WI38 (cell line): ENCODE measurements at regions not wholly inside any gene's neighbourhood (a gene's known extent, or its start where the extent isn't known, plus 50 kb on each side); places are given as distances from the start of the nearest gene placed in this dataset.

Source experiments
- H3K4me3 ChIP-seq: 2 replicates; pipeline ENCODE4 v1.5.1; 2011; ENCODE audit warnings: low read depth, mild to moderate bottlenecking, control low read depth, low read length
- TF ChIP-seq, protein P1 (sequence below): IDR thresholded peaks from 2 replicates; pipeline ENCODE4 v1.5.1; 2012; ENCODE audit warnings: low read depth, mild to moderate bottlenecking, control low read depth, low read length

DNA sequence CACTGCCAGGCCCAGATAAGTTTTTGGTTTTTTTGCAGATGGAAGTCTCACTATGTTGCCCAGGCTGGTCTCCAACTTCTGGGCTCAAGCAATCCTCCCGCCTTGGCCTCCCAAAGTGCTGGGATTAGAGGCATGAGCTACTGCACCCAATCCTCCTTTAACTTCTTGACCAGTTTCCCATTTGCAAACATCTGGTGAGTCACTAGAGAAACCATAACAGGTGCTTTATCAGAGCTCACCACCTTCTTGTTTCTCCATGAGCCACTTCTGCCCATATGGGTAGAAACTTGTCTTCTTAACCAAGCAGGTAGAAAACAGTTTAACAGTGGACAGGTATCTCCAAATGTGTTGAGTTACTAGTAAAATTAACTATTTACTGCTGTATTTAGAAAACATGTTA is 128.4 kb upstream of the AP1S2 start:
- TF ChIP-seq, protein P1, sequence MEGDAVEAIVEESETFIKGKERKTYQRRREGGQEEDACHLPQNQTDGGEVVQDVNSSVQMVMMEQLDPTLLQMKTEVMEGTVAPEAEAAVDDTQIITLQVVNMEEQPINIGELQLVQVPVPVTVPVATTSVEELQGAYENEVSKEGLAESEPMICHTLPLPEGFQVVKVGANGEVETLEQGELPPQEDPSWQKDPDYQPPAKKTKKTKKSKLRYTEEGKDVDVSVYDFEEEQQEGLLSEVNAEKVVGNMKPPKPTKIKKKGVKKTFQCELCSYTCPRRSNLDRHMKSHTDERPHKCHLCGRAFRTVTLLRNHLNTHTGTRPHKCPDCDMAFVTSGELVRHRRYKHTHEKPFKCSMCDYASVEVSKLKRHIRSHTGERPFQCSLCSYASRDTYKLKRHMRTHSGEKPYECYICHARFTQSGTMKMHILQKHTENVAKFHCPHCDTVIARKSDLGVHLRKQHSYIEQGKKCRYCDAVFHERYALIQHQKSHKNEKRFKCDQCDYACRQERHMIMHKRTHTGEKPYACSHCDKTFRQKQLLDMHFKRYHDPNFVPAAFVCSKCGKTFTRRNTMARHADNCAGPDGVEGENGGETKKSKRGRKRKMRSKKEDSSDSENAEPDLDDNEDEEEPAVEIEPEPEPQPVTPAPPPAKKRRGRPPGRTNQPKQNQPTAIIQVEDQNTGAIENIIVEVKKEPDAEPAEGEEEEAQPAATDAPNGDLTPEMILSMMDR = no peak
- H3K4me3 ChIP-seq = no peak overlapping the region

DNA sequence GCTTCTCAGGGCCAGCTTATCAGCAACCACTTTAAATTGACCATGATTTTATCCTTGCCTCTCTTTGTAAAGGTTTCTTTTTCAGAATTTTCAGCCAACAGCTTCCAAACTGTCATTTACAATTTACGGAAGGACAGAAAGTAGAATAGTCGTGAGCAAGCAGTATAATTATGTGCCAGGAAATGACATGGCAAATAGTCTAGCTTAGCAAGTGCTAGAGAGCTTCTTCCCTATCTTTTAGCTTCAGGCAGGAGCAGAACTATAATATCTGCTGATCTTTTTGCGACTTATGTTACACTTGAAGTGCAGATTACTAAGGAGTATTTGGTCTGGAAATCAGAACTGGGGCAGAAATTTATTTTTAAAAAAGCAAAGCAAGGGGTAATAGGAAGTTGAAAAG is 123.0 kb upstream of the AP1S2 start:
- no peak overlapping the region for H3K4me3 ChIP-seq
- TF ChIP-seq, protein P1 = no peak

DNA sequence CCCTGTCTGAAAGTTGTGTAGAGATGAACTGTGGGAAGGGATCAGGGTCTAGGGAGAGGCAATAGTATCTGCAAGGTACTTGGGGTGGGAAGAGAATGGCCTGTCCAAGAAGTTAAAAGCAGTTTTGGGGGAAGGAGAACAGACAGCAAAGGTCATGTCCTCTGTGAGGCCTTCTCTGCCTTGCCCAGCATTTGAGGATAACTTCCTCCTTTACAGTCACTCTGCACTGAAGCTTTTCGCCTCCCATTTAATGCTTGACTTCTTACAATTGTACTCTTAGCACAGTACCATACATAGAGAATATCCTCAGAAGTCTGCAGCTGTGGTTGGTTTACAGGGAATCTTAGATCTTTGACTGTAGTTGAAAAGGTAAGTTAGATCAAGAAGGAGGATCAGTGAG is 121.8 kb upstream of the AP1S2 start:
- TF ChIP-seq, protein P1 = no peak
- no peak overlapping the region for H3K4me3 ChIP-seq

DNA sequence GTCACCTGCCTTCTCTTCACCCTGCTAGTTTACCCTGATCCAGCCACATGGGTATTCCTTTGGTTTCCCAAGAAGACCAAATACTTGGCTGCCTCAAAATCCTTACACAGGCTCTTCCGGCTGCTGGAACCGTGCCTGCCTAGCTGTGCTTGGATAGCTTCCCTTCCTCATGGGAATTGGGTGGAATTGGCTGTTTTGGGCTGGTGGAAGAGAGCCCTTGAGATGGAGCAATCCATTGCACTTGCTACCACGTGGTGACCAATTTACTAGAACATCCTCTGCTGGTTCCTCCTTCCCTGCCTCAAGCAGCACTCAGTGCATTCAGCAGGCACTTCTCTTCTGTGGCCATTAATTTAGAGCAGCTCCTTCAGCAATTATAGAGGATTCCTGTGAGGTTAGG is 119.3 kb upstream of the AP1S2 start:
- H3K4me3 ChIP-seq = no peak overlapping the region
- TF ChIP-seq, protein P1 = no peak

DNA sequence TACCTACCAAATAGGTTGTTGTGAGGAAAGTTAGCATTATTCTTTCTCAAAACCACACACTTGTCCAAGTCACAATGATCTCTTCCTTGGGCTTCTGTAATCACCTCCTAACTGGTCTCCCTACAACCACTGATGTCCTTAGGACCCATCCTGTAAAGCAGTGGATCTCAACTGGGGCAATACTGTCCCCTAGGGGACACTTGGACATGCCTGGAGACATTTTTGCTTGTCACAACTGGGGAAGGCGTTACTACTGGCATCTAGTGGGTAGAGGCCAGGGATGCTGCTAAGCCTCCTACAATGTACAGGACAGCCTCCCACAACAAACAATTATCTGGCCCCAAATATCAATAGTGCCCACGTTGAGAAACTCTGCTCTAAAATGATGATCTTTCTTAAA is 118.7 kb upstream of the AP1S2 start:
- TF ChIP-seq, protein P1 = peak; percentile 53
- no peak overlapping the region for H3K4me3 ChIP-seq

DNA sequence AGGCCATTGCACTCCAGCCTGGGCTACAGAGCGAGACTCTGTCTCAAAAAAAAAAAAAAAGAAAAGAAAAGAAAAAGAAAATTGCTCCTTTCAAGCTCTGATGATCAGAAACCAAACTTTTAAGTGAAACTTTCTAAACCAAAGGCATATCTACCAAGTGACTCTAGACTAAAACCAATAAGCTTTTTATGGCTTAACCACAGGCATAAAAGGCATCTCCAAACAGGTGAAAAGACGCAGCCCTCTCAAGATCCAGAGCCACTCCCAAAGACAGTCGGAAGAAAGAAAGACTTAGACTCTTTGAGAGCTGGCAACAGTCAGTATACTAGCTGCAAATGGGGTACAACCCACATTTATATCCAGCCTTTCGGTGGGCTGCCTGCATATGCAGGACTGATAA is 117.1 kb upstream of the AP1S2 start:
- no peak overlapping the region for H3K4me3 ChIP-seq
- TF ChIP-seq, protein P1 = no peak

DNA sequence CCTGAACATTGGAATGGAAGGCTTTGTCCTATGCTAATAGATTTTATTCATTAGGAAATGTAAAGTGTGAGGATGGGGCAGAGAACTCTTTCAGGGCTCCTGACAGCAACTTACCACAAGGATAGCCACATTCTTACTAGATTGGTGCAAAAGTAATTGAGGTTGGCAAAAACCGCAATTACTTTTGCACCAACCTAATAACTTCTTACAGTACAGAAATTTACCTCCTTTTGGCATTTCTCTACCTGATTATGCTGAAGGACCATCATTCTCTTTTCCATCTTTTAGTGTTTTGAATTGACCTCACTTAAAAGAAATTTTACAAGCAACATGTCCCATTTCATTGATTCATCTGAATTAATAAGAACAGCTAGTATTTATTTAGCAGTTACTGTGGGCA is 109.2 kb upstream of the AP1S2 start:
- TF ChIP-seq, protein P1 = no peak
- no peak overlapping the region for H3K4me3 ChIP-seq
